Smooth muscle cell (in vitro differentiated cells): ENCODE measurements at regions not wholly inside any gene's neighbourhood (a gene's known extent, or its start where the extent isn't known, plus 50 kb on each side); places are given as distances from the start of the nearest gene placed in this dataset.

ENCODE experiments used
- DNase-seq: peaks from one replicate; lab custom pipeline; 2025; ENCODE audit not compliant: unreplicated experiment; lab: John Stamatoyannopoulos, UW
- H2AFZ ChIP-seq: fragments of 200-600 bp; sonication (generic); 2 replicates; pipeline ENCODE4 v1.6.0; 2016; ENCODE audit warnings: antibody characterized with exemption, low read depth, mild to moderate bottlenecking
- H3F3A ChIP-seq: fragments of 200-600 bp; sonication (generic); 2 replicates; pipeline ENCODE4 v1.6.0; 2017; ENCODE audit warnings: antibody characterized with exemption, low read depth
- H3K27ac ChIP-seq: fragments of 200-600 bp; sonication (generic); 2 replicates; pipeline ENCODE4 v1.5.1; 2016; ENCODE audit warnings: low read depth, mild to moderate bottlenecking
- H3K27me3 ChIP-seq: fragments of 200-600 bp; sonication (generic); 2 replicates; pipeline ENCODE4 v1.6.1; 2016; ENCODE audit warnings: low read depth, mild to moderate bottlenecking
- H3K36me3 ChIP-seq: fragments of 200-600 bp; sonication (generic); 2 replicates; pipeline ENCODE4 v1.5.1; 2016; ENCODE audit warnings: low read depth
- H3K4me1 ChIP-seq: fragments of 200-600 bp; sonication (generic); 2 replicates; pipeline ENCODE4 v1.5.1; 2016; ENCODE audit warnings: low read depth
- H3K4me2 ChIP-seq: fragments of 200-600 bp; sonication (generic); 2 replicates; pipeline ENCODE4 v1.6.0; 2016; ENCODE audit warnings: mild to moderate bottlenecking
- H3K4me3 ChIP-seq: fragments of 200-600 bp; sonication (generic); 2 replicates; pipeline ENCODE4 v1.5.1; 2016; ENCODE audit warnings: mild to moderate bottlenecking
- H3K79me2 ChIP-seq: fragments of 200-600 bp; sonication (generic); 2 replicates; pipeline ENCODE4 v1.6.0; 2016; ENCODE audit warnings: low read depth, mild to moderate bottlenecking
- H3K9ac ChIP-seq: fragments of 200-600 bp; sonication (generic); 2 replicates; pipeline ENCODE4 v1.6.0; 2016; ENCODE audit warnings: low read depth
- H3K9me3 ChIP-seq: fragments of 200-600 bp; sonication (generic); replicated peaks from 2 replicates; pipeline ENCODE4 v1.5.1; 2016; ENCODE audit warnings: low read depth
- H4K20me1 ChIP-seq: fragments of 200-600 bp; sonication (generic); 2 replicates; pipeline ENCODE4 v1.6.0; 2016; ENCODE audit warnings: low read depth
- WGBS: methylation state at CpG from one replicate; pipeline ENCODE4 v1.1.7; 2016; ENCODE audit warnings: low lambda C conversion rate; 5-methylcytosine and 5-hydroxymethylcytosine counted together
- TF ChIP-seq, protein P1 (sequence below): fragments of 200-600 bp; sonication (generic); IDR thresholded peaks from 2 replicates; pipeline ENCODE4 v1.5.1; 2017; ENCODE audit warnings: borderline replicate concordance, mild to moderate bottlenecking, antibody characterized with exemption; ENCODE audit not compliant: insufficient read depth, poor library complexity, severe bottlenecking

DNA sequence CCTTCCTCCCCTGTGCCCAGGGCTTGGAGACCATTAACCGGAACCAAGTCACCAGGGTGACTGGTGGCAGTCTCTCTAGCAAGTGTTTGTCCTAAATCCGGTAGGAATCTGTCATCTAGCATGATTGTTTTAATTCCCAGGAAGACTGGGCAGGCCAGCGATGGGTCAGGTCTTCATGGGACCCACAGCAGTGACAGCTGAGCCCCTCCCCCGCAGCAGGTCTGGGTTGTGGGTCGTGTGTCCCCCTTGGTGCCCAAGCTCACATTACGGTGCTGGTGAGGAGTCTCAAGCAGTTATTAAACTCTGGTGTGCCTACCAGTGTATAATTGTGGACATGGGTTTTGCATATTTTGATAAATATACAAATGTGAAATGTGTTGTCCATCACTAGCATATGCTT is 466.5 kb downstream of the MATN1 start:
- no peak overlapping the region for H3K27ac ChIP-seq
- H3F3A ChIP-seq = no peaks in the 10 kb centered on the region
- no peaks in the 10 kb centered on the region for H3K9me3 ChIP-seq
- no peaks in the 10 kb centered on the region for H4K20me1 ChIP-seq
- H3K36me3 ChIP-seq = no peaks in the 10 kb centered on the region
- no peaks in the 10 kb centered on the region for H3K4me1 ChIP-seq
- H3K27me3 ChIP-seq = peaks cover 24% of the 10 kb centered on the region
- DNase-seq = no peak
- H3K9ac ChIP-seq = no peak overlapping the region
- H2AFZ ChIP-seq = no peak overlapping the region
- TF ChIP-seq, protein P1, sequence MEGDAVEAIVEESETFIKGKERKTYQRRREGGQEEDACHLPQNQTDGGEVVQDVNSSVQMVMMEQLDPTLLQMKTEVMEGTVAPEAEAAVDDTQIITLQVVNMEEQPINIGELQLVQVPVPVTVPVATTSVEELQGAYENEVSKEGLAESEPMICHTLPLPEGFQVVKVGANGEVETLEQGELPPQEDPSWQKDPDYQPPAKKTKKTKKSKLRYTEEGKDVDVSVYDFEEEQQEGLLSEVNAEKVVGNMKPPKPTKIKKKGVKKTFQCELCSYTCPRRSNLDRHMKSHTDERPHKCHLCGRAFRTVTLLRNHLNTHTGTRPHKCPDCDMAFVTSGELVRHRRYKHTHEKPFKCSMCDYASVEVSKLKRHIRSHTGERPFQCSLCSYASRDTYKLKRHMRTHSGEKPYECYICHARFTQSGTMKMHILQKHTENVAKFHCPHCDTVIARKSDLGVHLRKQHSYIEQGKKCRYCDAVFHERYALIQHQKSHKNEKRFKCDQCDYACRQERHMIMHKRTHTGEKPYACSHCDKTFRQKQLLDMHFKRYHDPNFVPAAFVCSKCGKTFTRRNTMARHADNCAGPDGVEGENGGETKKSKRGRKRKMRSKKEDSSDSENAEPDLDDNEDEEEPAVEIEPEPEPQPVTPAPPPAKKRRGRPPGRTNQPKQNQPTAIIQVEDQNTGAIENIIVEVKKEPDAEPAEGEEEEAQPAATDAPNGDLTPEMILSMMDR = no peak
- no peak overlapping the region for H3K4me2 ChIP-seq
- WGBS = 87% methylated on average over 6 of the region's 6 CpGs
- H3K79me2 ChIP-seq = no peaks in the 10 kb centered on the region
- H3K4me3 ChIP-seq = no peak overlapping the region

- Histone ChIP-seq H3K27ac (no peak overlapping the region), H3K4me1 (peaks cover 6% of the 10 kb centered on the region), H3K9ac (no peak overlapping the region), H3K9me3 (no peaks in the 10 kb centered on the region), H3K36me3 (no peaks in the 10 kb centered on the region), H2AFZ (no peak overlapping the region), H3F3A (no peaks in the 10 kb centered on the region), H3K4me3 (no peak overlapping the region), H4K20me1 (no peaks in the 10 kb centered on the region), H3K79me2 (no peaks in the 10 kb centered on the region), H3K4me2 (no peak overlapping the region), H3K27me3 (peaks cover 36% of the 10 kb centered on the region)
- WGBS = 56% methylated on average over 5 of the region's 5 CpGs
- TF ChIP-seq, protein P1 = no peak
- DNase-seq = no peak
Observed at GRCh38 chr1:30255111-30255724, 468.2 kb downstream of the MATN1 start.

DNA sequence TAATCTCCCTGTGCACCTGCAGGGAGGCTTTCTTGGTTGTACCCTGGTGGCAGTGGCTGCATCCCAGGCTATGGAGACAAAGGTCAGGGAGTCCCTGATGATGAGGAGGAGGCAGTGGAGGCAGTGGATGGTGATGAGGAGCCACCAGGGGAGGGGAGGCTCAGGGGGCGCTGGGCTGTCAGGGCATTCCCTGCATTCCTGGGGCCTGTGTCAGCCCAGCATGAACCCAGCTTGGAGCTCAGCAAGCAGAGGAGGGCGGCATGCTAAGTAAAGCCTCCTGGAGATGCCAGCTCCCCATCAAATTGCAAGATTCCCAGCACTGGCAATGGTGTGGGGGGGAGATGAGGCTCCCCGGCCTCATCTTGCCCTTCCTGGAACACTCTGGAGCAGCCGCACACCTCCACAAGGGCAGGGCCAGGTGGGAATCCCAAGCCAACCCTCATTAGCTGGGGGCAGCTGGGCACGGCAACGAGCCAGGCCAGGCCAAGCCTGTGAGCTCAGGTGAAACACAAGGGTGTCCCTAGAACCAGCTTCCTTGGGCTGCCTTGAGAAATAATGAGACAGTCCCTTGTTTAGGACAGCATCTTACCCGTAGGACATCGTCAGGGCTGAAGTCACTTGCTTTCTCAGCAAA is 469.5 kb downstream of the MATN1 start:
- no peak overlapping the region for H2AFZ ChIP-seq
- 78% methylated on average over 8 of the region's 8 CpGs for WGBS
- no peaks in the 10 kb centered on the region for H4K20me1 ChIP-seq
- H3F3A ChIP-seq = no peaks in the 10 kb centered on the region
- H3K36me3 ChIP-seq = no peaks in the 10 kb centered on the region
- H3K4me1 ChIP-seq = peaks cover 6% of the 10 kb centered on the region
- H3K4me3 ChIP-seq = no peak overlapping the region
- no peaks in the 10 kb centered on the region for H3K79me2 ChIP-seq
- TF ChIP-seq, protein P1 = no peak
- no peak overlapping the region for H3K4me2 ChIP-seq
- no peak for DNase-seq
- H3K27me3 ChIP-seq = peaks cover 39% of the 10 kb centered on the region
- H3K27ac ChIP-seq = no peak overlapping the region
- H3K9ac ChIP-seq = no peak overlapping the region
- no peaks in the 10 kb centered on the region for H3K9me3 ChIP-seq

DNA sequence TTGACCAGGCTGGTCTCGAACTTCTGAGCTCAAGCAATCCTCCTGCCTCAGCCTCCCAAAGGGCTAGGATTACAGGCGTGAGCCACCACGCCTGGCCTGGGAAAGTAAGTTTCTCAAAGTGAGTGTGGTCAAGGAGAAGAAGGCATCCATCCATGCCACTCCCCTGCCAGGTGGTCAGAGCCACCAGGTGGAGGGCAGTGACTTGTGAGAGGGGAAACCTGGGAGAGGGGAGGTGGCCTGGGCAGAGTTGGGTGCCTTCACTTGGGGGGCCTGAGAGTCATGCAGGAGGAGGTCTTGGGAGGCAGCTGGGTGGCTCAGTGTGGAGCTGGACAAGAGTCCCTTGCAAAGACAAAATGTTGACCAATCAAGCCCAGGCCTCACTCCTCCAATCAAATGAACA is 470.0 kb downstream of the MATN1 start:
- Histone ChIP-seq H3K27me3 (peaks cover 37% of the 10 kb centered on the region), H3K36me3 (no peaks in the 10 kb centered on the region), H3K4me2 (no peak overlapping the region), H4K20me1 (no peaks in the 10 kb centered on the region), H3K4me1 (peaks cover 6% of the 10 kb centered on the region), H3F3A (no peaks in the 10 kb centered on the region), H2AFZ (no peak overlapping the region), H3K79me2 (no peaks in the 10 kb centered on the region), H3K27ac (no peak overlapping the region), H3K4me3 (no peak overlapping the region), H3K9ac (no peak overlapping the region), H3K9me3 (no peaks in the 10 kb centered on the region)
- 94% methylated on average over 3 of the region's 3 CpGs for WGBS
- TF ChIP-seq, protein P1 = no peak
- DNase-seq = no peak
